Hindlimb muscle (tissue), 1 donor: ENCODE measurements at regions not wholly inside any gene's neighbourhood (a gene's known extent, or its start where the extent isn't known, plus 50 kb on each side); places are given as distances from the start of the nearest gene placed in this dataset.
"Not testable (repeated sequence)": the region's sequence is repeated elsewhere in the genome, so short reads cannot be mapped to it uniquely, and the experiment has no call there.

Experiments
- DNase-seq: peaks from one replicate; pipeline ENCODE4 v3.0.0-alpha.2; 2013

GRCh38 chr5:130954336-130954735 is 210.7 kb downstream of the HINT1 start:
- no peak for DNase-seq

- no peak for DNase-seq
Observed at GRCh38 chr5:130939059-130939458, 226.0 kb downstream of the HINT1 start.

GRCh38 chr5:130937046-130937445 is 228.0 kb downstream of the HINT1 start:
- DNase-seq: no peak

GRCh38 chr5:130923543-130924124 is 241.4 kb downstream of the HINT1 start:
- DNase-seq: no peak

GRCh38 chr5:130912088-130912487 is 253.0 kb downstream of the HINT1 start:
- DNase-seq: no peak

GRCh38 chr5:130908186-130908585 is 256.9 kb downstream of the HINT1 start:
- no peak for DNase-seq

GRCh38 chr5:130897537-130898195 is 267.4 kb downstream of the HINT1 start:
- DNase-seq: not testable (repeated sequence)

GRCh38 chr5:130897181-130897536 is 267.9 kb downstream of the HINT1 start:
- not testable (repeated sequence) for DNase-seq

- DNase-seq: no peak
Observed at GRCh38 chr5:130896636-130897035, 268.4 kb downstream of the HINT1 start.

- no peak for DNase-seq
Observed at GRCh38 chr5:130893006-130893405, 272.1 kb downstream of the HINT1 start.

GRCh38 chr5:130890610-130891009 is 274.4 kb downstream of the HINT1 start:
- DNase-seq: no peak

GRCh38 chr5:130885691-130886090 is 279.4 kb downstream of the HINT1 start:
- peak; percentile 10 for DNase-seq

GRCh38 chr5:130885027-130885426 is 280.0 kb downstream of the HINT1 start:
- DNase-seq: peak; percentile 29

GRCh38 chr5:130884023-130884422 is 281.0 kb downstream of the HINT1 start:
- no peak for DNase-seq

- DNase-seq: no peak
Observed at GRCh38 chr5:130875656-130876055, 289.4 kb downstream of the HINT1 start.

GRCh38 chr5:130874861-130875417 is 290.1 kb downstream of the HINT1 start:
- no peak for DNase-seq

- peak; percentile 27 for DNase-seq
Observed at GRCh38 chr5:130871346-130872086, 293.5 kb downstream of the HINT1 start.

GRCh38 chr5:130870691-130871090 is 294.4 kb downstream of the HINT1 start:
- no peak for DNase-seq

GRCh38 chr5:130868186-130868840 is 296.7 kb downstream of the HINT1 start:
- DNase-seq: peak; percentile 29

- no peak for DNase-seq
Observed at GRCh38 chr5:130845049-130845765, 319.8 kb downstream of the HINT1 start.

GRCh38 chr5:130836729-130837649 is 328.1 kb downstream of the HINT1 start:
- no peak for DNase-seq
